ENCODE measurements at regions not wholly inside any gene's neighbourhood (a gene's known extent, or its start where the extent isn't known, plus 50 kb on each side); places are given as distances from the start of the nearest gene placed in this dataset.

DNA sequence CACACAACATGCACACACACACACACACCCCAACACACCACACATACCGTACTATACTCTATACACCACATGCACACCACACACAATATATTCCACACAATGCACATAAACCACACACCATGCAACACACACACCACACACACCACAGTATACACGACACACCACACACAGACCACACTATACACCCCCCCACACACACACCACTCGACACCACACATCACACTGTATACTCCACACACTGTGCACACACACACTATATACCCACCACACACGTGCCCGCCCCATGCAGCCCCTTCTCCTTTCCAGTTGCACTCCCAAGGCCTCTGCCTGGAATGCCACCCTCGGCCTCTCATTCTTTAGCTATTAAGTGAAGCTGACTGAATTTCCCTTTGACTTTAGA lies 148.2 kb upstream of the NOCT start:
- TF ChIP-seq CTCF (optimal IDR thresholded peaks at IDR 0.05 in 1 of 3, IDR thresholded peaks at IDR 0.05 in 1 of 3, conservative IDR thresholded peaks at IDR 0.05 in 1 of 3; ENCODE audit: extremely low read depth in 1 of 3, insufficient read depth in 2 of 3, low read length in 3 of 3) = no peak
- no peak for TF ChIP-seq EZH2 (IDR thresholded peaks at IDR 0.05; ENCODE audit: low read length)
